ENCODE measurements at regions not wholly inside any gene's neighbourhood (a gene's known extent, or its start where the extent isn't known, plus 50 kb on each side); places are given as distances from the start of the nearest gene placed in this dataset.

- no peak for TF ChIP-seq POLR2A (IDR thresholded peaks at IDR 0.05)
- TF ChIP-seq EP300 (IDR thresholded peaks at IDR 0.05), result no peak
- no peak for TF ChIP-seq CTCF (IDR thresholded peaks at IDR 0.05)
- no peak for TF ChIP-seq POLR2AphosphoS5 (IDR thresholded peaks at IDR 0.05)
These were observed 206.0 kb downstream of the DMRT2 start for GRCh38 chr9:1256178-1256577.

Measured in stomach (tissue), 4 donors.